ENCODE measurements at regions not wholly inside any gene's neighbourhood (a gene's known extent, or its start where the extent isn't known, plus 50 kb on each side); places are given as distances from the start of the nearest gene placed in this dataset.

GRCh38 chr4:27604692-27605091, 744.1 kb downstream of the STIM2 start:
- DNase-seq (ENCODE audit: low read depth) = no peak
- H3K27me3 ChIP-seq (replicated peaks; ENCODE audit: control insufficient read depth, insufficient read depth, low read length) = no peaks in the 10 kb centered on the region
- H3K9ac ChIP-seq (ENCODE audit: low read length) = no peak overlapping the region
- H3K36me3 ChIP-seq (ENCODE audit: control insufficient read depth, insufficient read depth, low read length, severe bottlenecking) = no peaks in the 10 kb centered on the region
- peaks cover 6% of the 10 kb centered on the region for H3K9me3 ChIP-seq (ENCODE audit: control insufficient read depth, low read length)
- no peak overlapping the region for H3K4me3 ChIP-seq (ENCODE audit: low read length)
- H3K4me1 ChIP-seq (ENCODE audit: control insufficient read depth, insufficient read depth, low read length) = no peaks in the 10 kb centered on the region

GRCh38 chr4:27616166-27616565, 755.5 kb downstream of the STIM2 start:
- H3K9ac ChIP-seq (ENCODE audit: low read length) = no peak overlapping the region
- no peaks in the 10 kb centered on the region for H3K9me3 ChIP-seq (ENCODE audit: control insufficient read depth, low read length)
- peak; percentile 46 for DNase-seq (ENCODE audit: low read depth)
- no peaks in the 10 kb centered on the region for H3K4me1 ChIP-seq (ENCODE audit: control insufficient read depth, insufficient read depth, low read length)
- H3K4me3 ChIP-seq (ENCODE audit: low read length) = no peak overlapping the region
- no peaks in the 10 kb centered on the region for H3K36me3 ChIP-seq (ENCODE audit: control insufficient read depth, insufficient read depth, low read length, severe bottlenecking)
- no peaks in the 10 kb centered on the region for H3K27me3 ChIP-seq (replicated peaks; ENCODE audit: control insufficient read depth, insufficient read depth, low read length)

- DNase-seq (ENCODE audit: low read depth) = no peak
- no peaks in the 10 kb centered on the region for H3K27me3 ChIP-seq (replicated peaks; ENCODE audit: control insufficient read depth, insufficient read depth, low read length)
- no peak overlapping the region for H3K9ac ChIP-seq (ENCODE audit: low read length)
- no peaks in the 10 kb centered on the region for H3K4me1 ChIP-seq (ENCODE audit: control insufficient read depth, insufficient read depth, low read length)
- no peak overlapping the region for H3K4me3 ChIP-seq (ENCODE audit: low read length)
- no peaks in the 10 kb centered on the region for H3K9me3 ChIP-seq (ENCODE audit: control insufficient read depth, low read length)
- no peaks in the 10 kb centered on the region for H3K36me3 ChIP-seq (ENCODE audit: control insufficient read depth, insufficient read depth, low read length, severe bottlenecking)
These were observed 758.8 kb downstream of the STIM2 start for GRCh38 chr4:27619435-27619834.

DNA sequence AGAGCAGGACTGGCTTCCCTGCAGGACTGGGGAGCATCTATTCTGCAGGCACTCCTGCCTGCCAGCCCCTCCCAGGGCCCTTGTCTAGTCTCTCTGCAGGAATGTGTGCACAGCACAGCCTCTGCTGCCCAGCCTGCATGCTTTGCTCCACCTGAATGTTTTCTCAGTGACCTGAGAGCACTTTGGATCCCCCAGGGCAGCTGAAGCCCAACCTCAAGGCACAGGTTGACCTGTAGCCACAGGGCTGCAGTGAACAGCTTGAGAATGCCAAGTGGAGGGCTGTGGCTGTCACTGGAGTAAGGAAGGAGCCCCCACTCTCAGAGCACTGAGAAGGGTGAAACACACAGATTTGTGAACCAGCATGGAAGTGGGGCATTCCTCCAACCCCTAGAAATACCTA, 760.2 kb downstream of the STIM2 start:
- H3K27me3 ChIP-seq (replicated peaks; ENCODE audit: control insufficient read depth, insufficient read depth, low read length) = no peaks in the 10 kb centered on the region
- H3K4me3 ChIP-seq (ENCODE audit: low read length) = no peak overlapping the region
- no peaks in the 10 kb centered on the region for H3K9me3 ChIP-seq (ENCODE audit: control insufficient read depth, low read length)
- no peaks in the 10 kb centered on the region for H3K4me1 ChIP-seq (ENCODE audit: control insufficient read depth, insufficient read depth, low read length)
- no peaks in the 10 kb centered on the region for H3K36me3 ChIP-seq (ENCODE audit: control insufficient read depth, insufficient read depth, low read length, severe bottlenecking)
- no peak overlapping the region for H3K9ac ChIP-seq (ENCODE audit: low read length)
- no peak for DNase-seq (ENCODE audit: low read depth)

DNA sequence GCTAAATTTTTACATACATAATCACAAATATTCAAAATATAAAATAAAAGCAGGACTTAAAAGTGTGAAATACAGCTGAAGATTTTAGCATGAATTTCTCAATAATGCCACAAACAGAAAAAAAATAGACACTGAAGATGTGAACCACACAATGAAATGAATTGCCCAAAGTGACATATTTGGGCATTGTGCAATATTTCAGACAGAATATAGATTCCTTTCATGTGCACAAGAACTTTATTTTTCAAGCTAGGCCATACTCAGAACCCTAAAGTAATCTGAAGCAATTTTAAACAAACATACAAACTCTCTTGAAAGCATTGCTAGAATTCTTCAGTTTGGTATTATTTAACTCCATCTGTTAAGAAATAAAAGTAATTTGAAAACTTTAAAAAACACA, 764.1 kb downstream of the STIM2 start:
- no peaks in the 10 kb centered on the region for H3K4me1 ChIP-seq (ENCODE audit: control insufficient read depth, insufficient read depth, low read length)
- H3K9ac ChIP-seq (ENCODE audit: low read length) = no peak overlapping the region
- no peaks in the 10 kb centered on the region for H3K36me3 ChIP-seq (ENCODE audit: control insufficient read depth, insufficient read depth, low read length, severe bottlenecking)
- H3K4me3 ChIP-seq (ENCODE audit: low read length) = no peak overlapping the region
- no peaks in the 10 kb centered on the region for H3K27me3 ChIP-seq (replicated peaks; ENCODE audit: control insufficient read depth, insufficient read depth, low read length)
- H3K9me3 ChIP-seq (ENCODE audit: control insufficient read depth, low read length) = no peaks in the 10 kb centered on the region
- peak; percentile 53 for DNase-seq (ENCODE audit: low read depth)

GRCh38 chr4:27628609-27629008, 768.0 kb downstream of the STIM2 start:
- H3K9ac ChIP-seq (ENCODE audit: low read length) = no peak overlapping the region
- no peaks in the 10 kb centered on the region for H3K27me3 ChIP-seq (replicated peaks; ENCODE audit: control insufficient read depth, insufficient read depth, low read length)
- DNase-seq (ENCODE audit: low read depth) = no peak
- no peak overlapping the region for H3K4me3 ChIP-seq (ENCODE audit: low read length)
- H3K36me3 ChIP-seq (ENCODE audit: control insufficient read depth, insufficient read depth, low read length, severe bottlenecking) = no peaks in the 10 kb centered on the region
- no peaks in the 10 kb centered on the region for H3K4me1 ChIP-seq (ENCODE audit: control insufficient read depth, insufficient read depth, low read length)
- no peaks in the 10 kb centered on the region for H3K9me3 ChIP-seq (ENCODE audit: control insufficient read depth, low read length)

GRCh38 chr4:27629532-27630225, 769.0 kb downstream of the STIM2 start:
- H3K27me3 ChIP-seq (replicated peaks; ENCODE audit: control insufficient read depth, insufficient read depth, low read length) = no peaks in the 10 kb centered on the region
- DNase-seq (ENCODE audit: low read depth) = no peak
- H3K4me1 ChIP-seq (ENCODE audit: control insufficient read depth, insufficient read depth, low read length) = no peaks in the 10 kb centered on the region
- H3K4me3 ChIP-seq (ENCODE audit: low read length) = no peak overlapping the region
- no peaks in the 10 kb centered on the region for H3K36me3 ChIP-seq (ENCODE audit: control insufficient read depth, insufficient read depth, low read length, severe bottlenecking)
- H3K9me3 ChIP-seq (ENCODE audit: control insufficient read depth, low read length) = no peaks in the 10 kb centered on the region
- no peak overlapping the region for H3K9ac ChIP-seq (ENCODE audit: low read length)

GRCh38 chr4:27635936-27636913, 775.6 kb downstream of the STIM2 start:
- Histone ChIP-seq H3K4me1 (ENCODE audit: control insufficient read depth, insufficient read depth, low read length) (peaks cover 3% of the 10 kb centered on the region), H3K4me3 (ENCODE audit: low read length) (no peak overlapping the region), H3K27me3 (replicated peaks; ENCODE audit: control insufficient read depth, insufficient read depth, low read length) (no peaks in the 10 kb centered on the region), H3K9ac (ENCODE audit: low read length) (no peak overlapping the region), H3K9me3 (ENCODE audit: control insufficient read depth, low read length) (no peaks in the 10 kb centered on the region), H3K36me3 (ENCODE audit: control insufficient read depth, insufficient read depth, low read length, severe bottlenecking) (no peaks in the 10 kb centered on the region)
- no peak for DNase-seq (ENCODE audit: low read depth)

DNA sequence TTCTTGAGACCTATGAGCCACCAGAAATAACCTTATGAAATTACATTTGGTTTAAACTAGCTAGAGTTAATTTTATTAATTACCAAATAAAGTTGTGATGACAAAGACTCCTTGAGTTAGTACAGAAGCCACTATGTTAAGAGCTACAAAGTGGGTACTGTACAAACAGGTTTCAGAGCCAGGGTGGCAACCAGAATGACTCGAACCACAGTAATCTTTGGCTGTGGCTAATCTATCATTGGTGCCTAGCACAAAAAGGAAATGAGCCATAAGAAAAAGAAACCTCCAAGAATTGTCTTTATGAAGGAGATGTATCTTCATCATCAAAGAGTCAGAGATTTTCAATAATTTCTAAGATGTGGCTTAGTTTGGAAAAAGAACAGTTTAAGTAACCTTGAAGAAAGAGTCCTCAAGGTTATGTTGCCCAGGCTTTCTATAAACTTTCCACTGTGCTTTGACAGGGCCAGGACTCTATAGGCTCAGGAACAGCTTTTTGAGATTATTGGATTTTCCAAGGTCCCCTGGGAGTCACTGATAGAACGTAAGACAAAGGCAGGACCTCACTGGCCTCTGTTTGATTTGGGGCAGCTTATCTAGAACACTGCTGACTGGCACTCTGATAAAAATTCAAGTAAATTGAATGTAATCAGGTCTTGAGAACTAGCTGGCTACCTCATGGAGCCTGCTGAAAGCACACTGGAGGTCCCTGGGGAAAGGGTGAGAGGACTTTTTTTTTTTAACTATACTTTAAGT, 777.7 kb downstream of the STIM2 start:
- H3K9me3 ChIP-seq (ENCODE audit: control insufficient read depth, low read length) = no peaks in the 10 kb centered on the region
- peaks cover 3% of the 10 kb centered on the region for H3K4me1 ChIP-seq (ENCODE audit: control insufficient read depth, insufficient read depth, low read length)
- H3K27me3 ChIP-seq (replicated peaks; ENCODE audit: control insufficient read depth, insufficient read depth, low read length) = no peaks in the 10 kb centered on the region
- no peak for DNase-seq (ENCODE audit: low read depth)
- no peak overlapping the region for H3K9ac ChIP-seq (ENCODE audit: low read length)
- H3K36me3 ChIP-seq (ENCODE audit: control insufficient read depth, insufficient read depth, low read length, severe bottlenecking) = no peaks in the 10 kb centered on the region
- no peak overlapping the region for H3K4me3 ChIP-seq (ENCODE audit: low read length)

GRCh38 chr4:27643101-27643500, 782.5 kb downstream of the STIM2 start:
- H3K4me1 ChIP-seq (ENCODE audit: control insufficient read depth, insufficient read depth, low read length) = peaks cover 1% of the 10 kb centered on the region
- no peak for DNase-seq (ENCODE audit: low read depth)
- H3K36me3 ChIP-seq (ENCODE audit: control insufficient read depth, insufficient read depth, low read length, severe bottlenecking) = no peaks in the 10 kb centered on the region
- H3K27me3 ChIP-seq (replicated peaks; ENCODE audit: control insufficient read depth, insufficient read depth, low read length) = no peaks in the 10 kb centered on the region
- H3K9ac ChIP-seq (ENCODE audit: low read length) = no peak overlapping the region
- H3K9me3 ChIP-seq (ENCODE audit: control insufficient read depth, low read length) = no peaks in the 10 kb centered on the region
- no peak overlapping the region for H3K4me3 ChIP-seq (ENCODE audit: low read length)

DNA sequence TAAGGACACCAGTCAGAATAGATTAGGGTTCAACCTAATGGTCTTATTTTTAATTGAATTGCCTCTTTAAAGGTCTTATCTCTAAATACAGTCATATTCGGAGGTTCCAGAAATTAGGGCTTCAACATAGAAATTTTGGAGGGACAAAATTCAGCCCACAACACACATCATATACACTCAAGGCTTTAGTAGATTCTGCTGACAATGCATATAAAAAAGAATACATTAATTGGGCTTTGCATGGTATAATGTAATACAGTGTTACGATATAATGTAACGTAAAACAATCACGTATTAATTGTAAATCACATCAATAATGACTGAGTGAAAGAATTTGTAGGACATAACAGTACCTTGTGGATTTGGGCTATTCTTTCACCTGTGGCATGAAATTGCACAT, 787.8 kb downstream of the STIM2 start:
- Histone ChIP-seq H3K36me3 (ENCODE audit: control insufficient read depth, insufficient read depth, low read length, severe bottlenecking) (no peaks in the 10 kb centered on the region), H3K4me1 (ENCODE audit: control insufficient read depth, insufficient read depth, low read length) (no peaks in the 10 kb centered on the region), H3K9me3 (ENCODE audit: control insufficient read depth, low read length) (no peaks in the 10 kb centered on the region), H3K9ac (ENCODE audit: low read length) (no peak overlapping the region), H3K27me3 (replicated peaks; ENCODE audit: control insufficient read depth, insufficient read depth, low read length) (no peaks in the 10 kb centered on the region), H3K4me3 (ENCODE audit: low read length) (no peak overlapping the region)
- DNase-seq (ENCODE audit: low read depth) = no peak

Data from adipocyte (in vitro differentiated cells).